ENCODE measurements at regions not wholly inside any gene's neighbourhood (a gene's known extent, or its start where the extent isn't known, plus 50 kb on each side); places are given as distances from the start of the nearest gene placed in this dataset.

DNA sequence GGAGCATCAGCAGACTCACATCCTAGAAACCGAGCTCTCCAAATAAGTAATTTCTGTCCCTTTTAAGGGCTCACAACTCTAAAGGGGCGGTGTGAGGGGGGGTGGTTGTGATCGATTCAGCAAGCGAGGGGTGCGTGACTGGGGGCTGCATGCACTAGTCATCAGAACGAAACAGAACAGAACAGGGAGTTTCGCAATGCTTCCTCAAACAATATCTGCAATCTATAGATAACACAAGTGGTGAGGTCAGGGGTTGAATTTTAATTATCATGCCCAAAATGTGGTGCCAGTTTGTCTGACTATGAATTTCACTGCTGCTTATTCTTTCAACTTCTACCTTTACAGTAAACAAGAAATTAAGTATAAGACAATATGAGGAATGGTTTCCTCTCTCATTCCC, 1003.0 kb upstream of the NCAM2 start:
- Histone ChIP-seq H3K9ac (ENCODE audit: low read length) (no peak overlapping the region), H2AFZ (ENCODE audit: low read depth, low read length) (no peak overlapping the region), H3K36me3 (ENCODE audit: insufficient read depth, low read length) (no peaks in the 10 kb centered on the region), H3K79me2 (ENCODE audit: insufficient read depth, low read length) (no peaks in the 10 kb centered on the region), H3K27me3 (ENCODE audit: insufficient read depth, low read length) (no peaks in the 10 kb centered on the region), H3K9me3 (ENCODE audit: insufficient read depth, low read depth, low read length) (peaks cover 3% of the 10 kb centered on the region), H3K4me3 (ENCODE audit: insufficient read depth, low read depth, low read length) (no peak overlapping the region), H3K27ac (ENCODE audit: low read depth, low read length) (no peak overlapping the region), H3K4me2 (ENCODE audit: low read length) (no peak overlapping the region), H3K4me1 (ENCODE audit: insufficient read depth, low read length) (no peaks in the 10 kb centered on the region), H4K20me1 (ENCODE audit: insufficient read depth, low read length) (no peaks in the 10 kb centered on the region)
- Mint-ChIP-seq H3K27me3 (ENCODE audit: low read depth, unreplicated experiment) (no peaks in the 10 kb centered on the region), H3K27ac (ENCODE audit: unreplicated experiment) (no peak overlapping the region), H3K36me3 (ENCODE audit: low read depth, unreplicated experiment) (no peaks in the 10 kb centered on the region), H3K9me3 (ENCODE audit: unreplicated experiment) (peaks cover 7% of the 10 kb centered on the region), H3K4me1 (ENCODE audit: low read depth, unreplicated experiment) (peaks cover 2% of the 10 kb centered on the region), H3K4me3 (ENCODE audit: unreplicated experiment) (no peak overlapping the region)
- no peak for TF ChIP-seq EZH2 (IDR thresholded peaks at IDR 0.05; ENCODE audit: insufficient read depth, low read length)
- TF ChIP-seq, protein P1, sequence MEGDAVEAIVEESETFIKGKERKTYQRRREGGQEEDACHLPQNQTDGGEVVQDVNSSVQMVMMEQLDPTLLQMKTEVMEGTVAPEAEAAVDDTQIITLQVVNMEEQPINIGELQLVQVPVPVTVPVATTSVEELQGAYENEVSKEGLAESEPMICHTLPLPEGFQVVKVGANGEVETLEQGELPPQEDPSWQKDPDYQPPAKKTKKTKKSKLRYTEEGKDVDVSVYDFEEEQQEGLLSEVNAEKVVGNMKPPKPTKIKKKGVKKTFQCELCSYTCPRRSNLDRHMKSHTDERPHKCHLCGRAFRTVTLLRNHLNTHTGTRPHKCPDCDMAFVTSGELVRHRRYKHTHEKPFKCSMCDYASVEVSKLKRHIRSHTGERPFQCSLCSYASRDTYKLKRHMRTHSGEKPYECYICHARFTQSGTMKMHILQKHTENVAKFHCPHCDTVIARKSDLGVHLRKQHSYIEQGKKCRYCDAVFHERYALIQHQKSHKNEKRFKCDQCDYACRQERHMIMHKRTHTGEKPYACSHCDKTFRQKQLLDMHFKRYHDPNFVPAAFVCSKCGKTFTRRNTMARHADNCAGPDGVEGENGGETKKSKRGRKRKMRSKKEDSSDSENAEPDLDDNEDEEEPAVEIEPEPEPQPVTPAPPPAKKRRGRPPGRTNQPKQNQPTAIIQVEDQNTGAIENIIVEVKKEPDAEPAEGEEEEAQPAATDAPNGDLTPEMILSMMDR (IDR thresholded peaks at IDR 0.05; ENCODE audit: insufficient read depth, low read depth, low read length): no peak
- no peak for FAIRE-seq
- no peak for DNase-seq (ENCODE audit: low read depth)

DNA sequence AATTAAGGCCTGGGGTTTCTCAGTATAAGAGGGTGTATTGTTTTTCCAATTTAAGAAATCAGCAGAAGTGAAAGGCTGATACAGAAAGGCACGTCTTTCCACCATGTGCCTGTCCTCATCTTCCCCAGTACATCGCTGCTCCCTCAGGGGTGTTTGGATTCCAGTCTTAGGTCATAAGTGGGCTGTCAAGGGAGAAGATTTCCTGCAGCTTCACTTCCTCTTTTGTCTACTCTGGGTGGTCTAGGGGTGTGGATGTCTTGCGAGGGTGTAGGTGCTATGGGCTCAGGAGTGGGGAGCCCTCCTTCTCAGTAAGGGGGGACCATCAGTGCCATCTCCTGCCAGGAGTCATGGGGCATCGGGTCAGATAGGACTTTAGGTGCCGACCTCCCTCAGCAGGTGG, 999.8 kb upstream of the NCAM2 start:
- no peak overlapping the region for H3K27ac Mint-ChIP-seq (ENCODE audit: unreplicated experiment)

More for the DNA sequence above, 999.8 kb upstream of the NCAM2 start:
- no peaks in the 10 kb centered on the region for H3K4me1 Mint-ChIP-seq (ENCODE audit: low read depth, unreplicated experiment)
- Histone ChIP-seq H4K20me1 (ENCODE audit: insufficient read depth, low read length) (no peaks in the 10 kb centered on the region), H3K4me3 (ENCODE audit: insufficient read depth, low read depth, low read length) (no peak overlapping the region), H3K9me3 (ENCODE audit: insufficient read depth, low read depth, low read length) (peaks cover 3% of the 10 kb centered on the region), H3K27ac (ENCODE audit: low read depth, low read length) (no peak overlapping the region), H3K9ac (ENCODE audit: low read length) (no peak overlapping the region), H3K4me1 (ENCODE audit: insufficient read depth, low read length) (no peaks in the 10 kb centered on the region), H3K36me3 (ENCODE audit: insufficient read depth, low read length) (no peaks in the 10 kb centered on the region), H3K27me3 (ENCODE audit: insufficient read depth, low read length) (no peaks in the 10 kb centered on the region), H3K79me2 (ENCODE audit: insufficient read depth, low read length) (no peaks in the 10 kb centered on the region), H3K4me2 (ENCODE audit: low read length) (no peak overlapping the region), H2AFZ (ENCODE audit: low read depth, low read length) (no peak overlapping the region)
- TF ChIP-seq EZH2 (IDR thresholded peaks at IDR 0.05; ENCODE audit: insufficient read depth, low read length): no peak
- TF ChIP-seq, protein P1 (IDR thresholded peaks at IDR 0.05; ENCODE audit: insufficient read depth, low read depth, low read length): no peak
- DNase-seq (ENCODE audit: low read depth): no peak
- no peaks in the 10 kb centered on the region for H3K27me3 Mint-ChIP-seq (ENCODE audit: low read depth, unreplicated experiment)
- no peak overlapping the region for H3K4me3 Mint-ChIP-seq (ENCODE audit: unreplicated experiment)
- H3K36me3 Mint-ChIP-seq (ENCODE audit: low read depth, unreplicated experiment): no peaks in the 10 kb centered on the region
- peaks cover 7% of the 10 kb centered on the region for H3K9me3 Mint-ChIP-seq (ENCODE audit: unreplicated experiment)
- no peak for FAIRE-seq

All from astrocyte (in vitro differentiated cells and primary cell).